ENCODE measurements at regions not wholly inside any gene's neighbourhood (a gene's known extent, or its start where the extent isn't known, plus 50 kb on each side); places are given as distances from the start of the nearest gene placed in this dataset.

DNA sequence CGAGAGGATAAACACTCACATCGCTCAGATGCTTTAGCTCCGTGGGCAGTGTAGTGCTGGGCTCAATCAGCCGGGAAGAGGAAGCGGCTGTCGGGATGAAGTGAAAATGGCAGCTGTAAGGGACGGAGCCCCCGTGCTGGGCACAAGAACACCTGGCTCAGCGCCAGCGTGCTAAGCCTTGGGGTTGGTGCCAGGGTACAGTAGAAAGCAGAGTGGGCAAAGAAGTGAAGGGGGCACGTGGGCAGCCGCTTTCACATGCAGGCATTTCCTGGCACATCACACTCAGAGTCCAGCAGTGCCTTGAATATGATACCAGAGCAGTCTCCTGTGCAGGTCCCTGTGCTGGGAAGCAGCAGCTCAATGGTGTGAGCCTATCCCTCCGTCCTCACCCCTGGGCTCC is 51.1 kb upstream of the FOXF1 start:
- no peak for DNase-seq

Data from stimulated activated CD4-positive, alpha-beta T cell treated with anti-CD3 and anti-CD28 coated beads, Interleukin-1b, Interleukin-23, amount 100 ng/mL, for 48 hours (primary cell).